ENCODE measurements at regions not wholly inside any gene's neighbourhood (a gene's known extent, or its start where the extent isn't known, plus 50 kb on each side); places are given as distances from the start of the nearest gene placed in this dataset.

GRCh38 chr4:186806679-186807421 is 83.2 kb upstream of the FAT1 start:
- TF ChIP-seq POLR2AphosphoS5 (IDR thresholded peaks at IDR 0.05) (no peak), CTCF (IDR thresholded peaks at IDR 0.05) (no peak), POLR2A (IDR thresholded peaks at IDR 0.05) (no peak)
